ENCODE measurements at regions not wholly inside any gene's neighbourhood (a gene's known extent, or its start where the extent isn't known, plus 50 kb on each side); places are given as distances from the start of the nearest gene placed in this dataset.

DNA sequence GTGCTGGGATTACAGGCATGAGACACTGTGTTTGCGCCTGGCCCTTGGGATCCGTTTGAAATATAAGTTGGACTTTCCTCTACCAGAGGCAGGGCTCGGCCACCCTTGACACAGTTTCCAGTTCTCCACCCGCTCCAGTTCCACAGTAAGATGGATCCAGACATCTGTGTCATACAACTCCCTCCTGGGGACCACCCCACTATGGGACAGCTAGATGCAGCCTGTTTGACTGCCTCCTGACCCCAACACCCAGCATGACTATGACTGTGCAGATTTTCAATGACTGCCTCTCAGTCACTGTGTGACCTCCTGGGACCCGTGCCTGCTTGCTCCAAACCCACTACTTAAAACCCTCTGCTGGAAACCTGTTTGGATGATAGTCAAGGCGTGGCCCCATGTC, 166.7 kb downstream of the IRF8 start:
- no peak for TF ChIP-seq POLR2A (IDR thresholded peaks at IDR 0.05; ENCODE audit: low read length)
- TF ChIP-seq, protein P1, sequence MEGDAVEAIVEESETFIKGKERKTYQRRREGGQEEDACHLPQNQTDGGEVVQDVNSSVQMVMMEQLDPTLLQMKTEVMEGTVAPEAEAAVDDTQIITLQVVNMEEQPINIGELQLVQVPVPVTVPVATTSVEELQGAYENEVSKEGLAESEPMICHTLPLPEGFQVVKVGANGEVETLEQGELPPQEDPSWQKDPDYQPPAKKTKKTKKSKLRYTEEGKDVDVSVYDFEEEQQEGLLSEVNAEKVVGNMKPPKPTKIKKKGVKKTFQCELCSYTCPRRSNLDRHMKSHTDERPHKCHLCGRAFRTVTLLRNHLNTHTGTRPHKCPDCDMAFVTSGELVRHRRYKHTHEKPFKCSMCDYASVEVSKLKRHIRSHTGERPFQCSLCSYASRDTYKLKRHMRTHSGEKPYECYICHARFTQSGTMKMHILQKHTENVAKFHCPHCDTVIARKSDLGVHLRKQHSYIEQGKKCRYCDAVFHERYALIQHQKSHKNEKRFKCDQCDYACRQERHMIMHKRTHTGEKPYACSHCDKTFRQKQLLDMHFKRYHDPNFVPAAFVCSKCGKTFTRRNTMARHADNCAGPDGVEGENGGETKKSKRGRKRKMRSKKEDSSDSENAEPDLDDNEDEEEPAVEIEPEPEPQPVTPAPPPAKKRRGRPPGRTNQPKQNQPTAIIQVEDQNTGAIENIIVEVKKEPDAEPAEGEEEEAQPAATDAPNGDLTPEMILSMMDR (IDR thresholded peaks at IDR 0.05): no peak
- TF ChIP-seq MAZ (IDR thresholded peaks at IDR 0.05; ENCODE audit: borderline replicate concordance, low read depth, low read length): no peak

All from A549 (cell line).